NCI-H1105 treated with DMSO at 0.1 percent for 48 hours (cell line): ENCODE measurements at regions not wholly inside any gene's neighbourhood (a gene's known extent, or its start where the extent isn't known, plus 50 kb on each side); places are given as distances from the start of the nearest gene placed in this dataset.
"Not testable (repeated sequence)": the region's sequence is repeated elsewhere in the genome, so short reads cannot be mapped to it uniquely, and the experiment has no call there.

Experiments
- DNase-seq: peaks from one replicate; lab custom pipeline; 2025; lab: John Stamatoyannopoulos, UW

DNA sequence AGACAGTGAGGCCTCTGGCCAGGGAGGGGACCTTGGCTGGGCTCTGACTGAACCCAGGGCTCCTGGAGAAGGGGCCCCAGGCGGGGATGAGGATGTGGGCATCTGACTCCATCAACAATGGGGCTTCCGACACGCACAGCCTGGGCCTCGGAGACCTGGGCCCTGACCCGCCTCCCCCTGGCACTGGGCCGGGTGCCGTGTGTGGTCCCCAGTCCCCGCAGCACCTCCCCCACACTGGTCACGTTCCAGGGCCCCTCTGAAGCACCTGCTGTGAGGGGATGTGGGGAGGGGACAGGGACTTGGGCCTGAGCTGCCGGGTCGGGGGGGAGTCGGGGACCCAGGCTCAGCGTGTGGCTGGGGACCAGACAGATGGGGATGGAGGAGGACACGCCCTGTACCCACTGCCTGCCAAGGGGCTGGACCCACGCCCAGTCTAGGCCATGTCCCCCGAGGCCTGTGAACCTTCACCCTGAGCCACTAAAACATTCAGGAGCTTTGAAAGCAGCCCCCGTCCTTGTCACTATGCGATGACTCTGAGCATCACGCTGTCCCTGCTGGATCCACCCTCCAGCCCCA is 165.8 kb downstream of the TMEM121 start:
- DNase-seq: not testable (repeated sequence)

DNA sequence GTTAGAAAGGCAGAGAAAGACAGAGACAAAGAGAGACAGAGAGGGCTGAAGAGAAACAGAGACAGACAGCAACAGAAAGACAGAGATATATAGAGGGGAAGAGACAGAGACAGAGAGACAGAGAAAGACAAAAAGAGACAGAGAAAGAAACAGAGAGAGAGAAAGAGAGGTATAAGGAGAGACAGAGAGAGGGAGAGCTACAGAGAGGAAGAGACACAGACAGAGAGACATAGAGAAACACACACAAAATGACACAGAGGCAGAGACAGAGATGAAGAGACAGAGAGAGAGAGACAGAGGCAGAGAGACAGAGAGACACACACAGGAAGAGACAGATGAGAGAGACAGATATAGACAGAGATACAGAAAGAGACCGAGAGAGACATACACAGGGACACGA is 168.6 kb downstream of the TMEM121 start:
- DNase-seq: no peak

DNA sequence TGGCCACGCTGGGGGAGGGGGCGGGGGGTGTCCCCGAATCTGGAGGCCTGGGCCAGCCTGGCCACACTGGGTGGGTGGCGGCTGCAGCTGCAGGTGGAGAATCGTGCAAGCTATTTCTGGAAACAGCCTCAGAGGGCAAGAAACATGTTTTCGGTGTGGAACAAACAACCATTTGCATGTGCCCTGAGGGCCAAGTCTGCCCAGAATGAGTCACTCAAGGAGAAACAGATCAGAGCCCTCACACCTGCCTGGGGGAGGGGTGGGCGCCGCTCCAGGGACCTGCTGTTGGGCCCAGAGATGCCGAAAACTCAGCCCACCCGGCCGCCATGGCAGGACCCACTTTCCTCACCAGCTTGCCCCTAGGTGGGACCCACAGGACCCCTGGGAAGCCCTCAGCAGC is 170.0 kb downstream of the TMEM121 start:
- not testable (repeated sequence) for DNase-seq

DNA sequence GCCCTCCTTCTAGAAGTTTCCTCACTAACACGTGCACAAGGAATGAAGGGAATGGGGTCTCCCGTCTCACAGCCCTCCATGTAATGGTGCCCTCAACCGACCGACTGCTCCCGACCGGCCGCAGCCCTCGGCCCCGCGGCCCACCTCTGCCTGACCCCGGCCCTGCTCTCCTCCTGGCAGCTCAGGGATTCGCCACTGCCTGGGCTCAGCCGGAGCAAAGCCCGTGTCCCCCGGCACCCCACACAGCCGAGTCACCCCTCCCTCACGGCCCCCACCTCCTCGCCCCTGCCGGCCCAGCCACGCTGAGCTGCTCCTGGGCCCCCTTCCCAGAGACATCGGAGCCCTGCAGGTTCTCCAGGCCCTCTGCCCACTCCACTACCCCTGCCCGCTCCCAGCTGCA is 171.0 kb downstream of the TMEM121 start:
- not testable (repeated sequence) for DNase-seq

DNA sequence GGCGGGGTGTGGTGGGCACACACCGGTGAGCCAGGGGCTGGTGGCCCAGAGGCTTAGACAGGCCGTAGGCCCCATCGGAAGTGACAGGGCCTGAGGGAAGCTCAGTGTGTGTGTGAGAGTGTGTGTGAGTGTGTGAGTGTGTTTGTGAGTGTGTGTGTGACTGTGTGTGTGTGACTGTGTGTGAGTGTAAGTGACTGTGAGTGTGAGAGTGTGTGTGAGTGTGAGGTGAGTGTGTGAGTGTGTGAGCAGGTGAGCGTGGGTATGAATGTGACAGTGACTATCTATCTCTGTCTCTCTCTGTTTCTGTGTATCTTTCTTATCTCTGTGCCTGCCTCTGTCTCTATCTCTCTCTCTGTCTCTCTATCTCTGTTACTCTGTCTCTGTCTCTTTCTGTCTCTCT is 171.6 kb downstream of the TMEM121 start:
- DNase-seq: not testable (repeated sequence)

DNA sequence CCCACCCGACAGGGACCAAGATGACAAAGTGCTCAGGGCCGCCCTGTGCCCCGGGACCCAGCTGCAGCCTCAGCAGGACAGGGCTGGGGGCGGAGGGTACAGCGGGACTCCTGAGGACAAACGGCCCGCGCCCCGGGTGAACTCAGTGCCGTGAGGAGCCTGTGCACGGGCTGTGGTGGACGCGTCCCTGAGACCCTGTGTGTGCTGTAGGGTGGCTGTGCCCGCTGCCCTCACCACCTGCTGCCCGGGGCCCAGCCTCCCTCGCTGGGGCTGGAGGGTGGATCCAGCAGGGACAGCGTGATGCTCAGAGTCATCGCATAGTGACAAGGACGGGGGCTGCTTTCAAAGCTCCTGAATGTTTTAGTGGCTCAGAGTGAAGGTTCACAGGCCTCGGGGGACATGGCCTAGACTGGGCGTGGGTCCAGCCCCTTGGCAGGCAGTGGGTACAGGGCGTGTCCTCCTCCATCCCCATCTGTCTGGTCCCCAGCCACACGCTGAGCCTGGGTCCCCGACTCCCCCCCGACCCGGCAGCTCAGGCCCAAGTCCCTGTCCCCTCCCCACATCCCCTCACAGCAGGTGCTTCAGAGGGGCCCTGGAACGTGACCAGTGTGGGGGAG is 172.7 kb downstream of the TMEM121 start:
- not testable (repeated sequence) for DNase-seq

DNA sequence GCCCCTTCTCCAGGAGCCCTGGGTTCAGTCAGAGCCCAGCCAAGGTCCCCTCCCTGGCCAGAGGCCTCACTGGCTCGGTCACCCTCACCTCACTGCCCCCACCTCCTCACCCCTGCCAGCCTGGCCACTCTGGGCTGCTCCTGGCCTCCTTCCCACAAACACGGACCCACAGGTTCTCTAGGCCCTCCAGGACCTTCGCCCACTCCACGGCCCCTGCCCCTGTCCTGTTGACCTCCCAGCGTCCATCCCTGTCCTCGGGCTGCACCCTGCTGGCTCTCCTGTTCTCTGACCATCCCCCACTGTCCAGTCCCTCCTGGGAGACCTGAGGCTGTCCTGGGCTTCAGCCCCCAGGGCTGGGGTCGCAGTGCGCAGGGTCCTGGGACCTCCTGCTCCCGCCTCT is 173.3 kb downstream of the TMEM121 start:
- DNase-seq: not testable (repeated sequence)

DNA sequence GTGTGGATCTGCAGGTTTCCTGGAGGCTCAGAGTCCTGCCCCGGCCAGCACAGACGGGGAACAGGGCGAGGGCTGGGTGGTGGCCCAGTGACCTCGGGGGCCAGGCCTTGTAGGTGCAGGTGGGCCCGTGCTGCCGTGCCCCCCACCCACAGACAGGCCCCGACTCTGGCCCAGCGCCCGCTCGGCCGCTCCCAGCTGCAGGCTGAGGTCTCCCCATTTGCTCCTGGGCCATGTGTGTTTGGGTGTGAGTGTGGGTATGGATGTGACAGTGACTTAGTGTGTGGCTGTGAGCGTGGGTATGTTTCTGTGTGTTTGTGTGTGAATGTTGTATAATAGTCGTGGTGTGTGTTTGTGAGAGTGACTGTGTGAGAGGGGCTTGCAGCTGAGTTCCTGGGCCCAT is 173.8 kb downstream of the TMEM121 start:
- not testable (repeated sequence) for DNase-seq

DNA sequence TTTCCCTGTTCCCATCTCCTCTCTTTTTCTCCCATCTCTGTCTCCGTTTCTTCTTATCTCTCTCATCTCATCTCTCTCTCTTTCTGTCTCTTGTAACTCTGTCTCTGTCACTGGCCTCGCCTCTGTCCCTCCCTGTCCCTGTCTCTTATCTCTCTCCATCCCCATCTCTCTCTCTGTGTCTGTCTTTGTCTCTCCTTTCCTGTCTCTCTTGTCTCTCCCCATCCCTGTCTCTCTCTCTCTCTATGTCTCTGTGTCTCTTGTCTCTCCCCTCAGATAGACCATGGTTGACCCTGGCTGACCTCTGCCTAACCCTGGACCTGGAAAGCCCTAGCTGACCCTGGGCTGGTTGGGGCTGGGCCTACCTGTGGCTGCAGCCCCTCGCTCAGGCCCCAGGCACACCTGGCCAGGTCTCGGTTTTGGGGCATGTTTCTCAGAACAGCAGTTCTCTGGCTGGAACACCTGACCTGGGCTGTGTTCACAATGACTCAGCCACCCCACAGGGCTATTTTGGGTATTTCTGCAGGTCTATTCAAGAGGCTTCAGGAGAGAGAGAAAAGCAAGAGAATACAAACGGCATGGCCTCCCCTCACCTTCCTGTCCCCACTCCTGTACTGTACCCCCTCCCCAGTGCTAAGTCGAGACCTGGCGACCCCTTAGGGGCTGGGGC is 174.4 kb downstream of the TMEM121 start:
- DNase-seq: no peak

DNA sequence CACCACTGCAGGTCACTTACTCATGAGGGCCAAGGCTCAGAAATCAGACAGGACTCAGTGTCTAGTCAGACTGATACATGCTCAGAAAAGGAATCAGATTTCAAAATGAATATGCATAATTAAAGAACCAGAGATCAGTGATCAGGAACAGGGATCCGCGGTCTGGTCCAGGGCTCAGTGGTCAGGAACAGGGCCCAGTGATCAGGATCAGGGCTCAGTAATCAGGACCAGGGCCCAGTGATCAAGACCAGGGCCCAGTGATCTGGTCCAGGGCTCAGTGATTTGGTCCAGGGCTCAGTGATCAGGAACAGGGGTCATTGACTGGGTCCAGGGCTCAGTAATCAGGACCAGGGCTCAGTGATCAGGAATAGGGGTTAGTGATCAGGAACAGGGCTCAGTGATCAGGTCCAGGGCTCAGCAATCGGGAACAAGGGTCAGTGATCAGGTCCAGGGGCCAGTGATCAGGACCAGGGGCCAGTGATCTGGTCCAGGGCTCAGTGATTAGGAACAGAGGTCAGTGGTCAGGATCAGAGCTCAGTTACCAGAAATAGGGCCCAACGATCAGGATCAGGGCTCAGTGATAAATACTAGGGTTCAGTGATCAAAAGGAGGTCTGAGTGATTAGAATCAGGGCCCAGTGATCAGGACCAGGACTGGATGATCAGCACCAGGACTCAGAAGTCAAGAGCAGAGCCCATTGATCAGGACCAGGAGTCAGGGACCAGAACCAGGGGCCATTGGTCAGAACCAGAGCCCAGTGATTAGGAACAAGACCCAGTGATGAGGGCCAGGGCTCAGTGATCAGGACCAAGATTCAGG is 175.3 kb downstream of the TMEM121 start:
- no peak for DNase-seq

DNA sequence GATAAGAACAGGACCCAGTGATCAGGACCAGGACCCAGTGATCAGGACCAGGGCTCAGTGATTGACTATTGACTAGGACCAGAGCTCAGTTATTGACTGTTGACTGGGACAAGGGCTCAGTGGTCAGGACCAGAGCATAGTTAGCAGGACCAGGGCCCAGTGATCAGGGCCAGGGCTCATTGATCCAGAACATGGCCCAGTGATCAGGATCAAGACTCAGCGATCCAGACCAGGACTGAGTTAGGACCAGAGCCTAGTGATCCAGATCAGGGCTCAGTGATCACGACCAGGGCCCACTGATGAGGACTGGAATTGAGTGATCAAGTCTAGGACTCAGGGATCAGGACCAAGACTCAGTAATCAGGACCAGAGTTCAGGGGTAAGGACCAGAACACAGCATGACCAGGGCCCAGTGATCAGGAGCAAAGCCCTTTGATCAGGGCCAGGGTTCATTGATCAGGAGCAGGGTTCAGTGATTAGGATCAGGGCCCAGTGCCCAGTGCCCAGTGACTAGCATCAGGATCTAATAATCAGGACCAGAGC is 176.0 kb downstream of the TMEM121 start:
- no peak for DNase-seq

DNA sequence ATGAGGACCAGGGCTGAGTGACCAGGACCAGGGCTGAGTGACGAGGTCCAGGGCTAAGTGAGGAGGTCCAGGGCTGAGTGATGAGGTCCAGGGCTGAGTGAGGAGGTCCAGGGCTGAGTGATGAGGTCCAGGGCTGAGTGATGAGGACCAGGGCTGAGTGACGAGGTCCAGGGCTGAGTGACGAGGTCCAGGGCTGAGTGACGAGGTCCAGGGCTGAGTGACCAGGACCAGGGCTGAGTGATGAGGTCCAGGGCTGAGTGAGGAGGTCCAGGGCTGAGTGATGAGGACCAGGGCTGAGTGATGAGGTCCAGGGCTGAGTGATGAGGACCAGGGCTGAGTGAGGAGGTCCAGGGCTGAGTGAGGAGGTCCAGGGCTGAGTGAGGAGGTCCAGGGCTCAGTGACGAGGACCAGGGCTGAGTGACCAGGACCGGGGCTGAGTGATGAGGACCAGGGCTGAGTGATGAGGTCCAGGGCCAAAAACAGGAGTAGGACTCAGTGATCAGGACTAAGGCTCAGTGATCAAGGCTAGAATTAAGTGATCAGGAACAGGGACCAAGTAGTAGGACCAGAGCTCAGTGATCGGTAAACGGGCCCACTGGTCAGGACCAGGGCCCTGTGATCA is 176.8 kb downstream of the TMEM121 start:
- not testable (repeated sequence) for DNase-seq

DNA sequence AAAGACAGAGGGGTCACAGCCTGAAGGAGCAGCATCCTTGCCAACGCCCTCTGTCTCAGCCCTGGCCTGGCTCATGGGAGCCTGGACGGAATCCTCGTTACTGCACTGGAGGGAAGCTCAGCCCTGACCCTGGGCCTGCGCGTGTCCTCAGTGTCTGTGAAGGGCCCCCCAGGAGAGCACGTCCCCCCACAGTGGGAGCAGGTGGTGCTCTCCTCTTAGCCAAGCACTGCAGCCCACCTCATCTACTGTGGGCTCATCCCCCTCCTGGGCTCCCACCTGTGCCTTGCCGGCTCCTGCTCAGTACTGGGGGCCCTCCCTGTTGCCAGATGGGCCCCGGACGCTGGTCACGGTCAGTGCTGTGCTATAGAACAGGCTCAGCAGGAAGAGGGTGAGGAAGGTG is 177.7 kb downstream of the TMEM121 start:
- DNase-seq: not testable (repeated sequence)

DNA sequence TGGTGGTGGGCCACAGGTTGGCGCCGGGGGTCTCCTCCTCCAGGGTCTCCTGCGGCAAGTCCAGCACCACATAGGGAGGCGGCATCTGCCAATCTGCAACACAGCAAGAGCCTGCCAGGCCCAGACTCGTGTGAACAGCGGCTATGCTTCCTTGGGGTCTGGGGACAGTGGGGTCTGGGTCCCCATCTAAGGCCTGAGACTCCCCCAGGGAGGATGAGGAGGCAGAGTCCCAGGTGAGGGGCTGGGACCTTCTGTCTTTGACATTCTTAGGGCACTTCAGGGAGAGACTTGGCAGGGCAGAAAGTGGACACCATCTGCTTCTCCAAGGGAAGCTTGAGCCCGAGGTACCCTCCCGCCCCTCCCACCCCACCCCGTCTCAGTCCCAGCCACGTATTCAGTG is 178.1 kb downstream of the TMEM121 start:
- not testable (repeated sequence) for DNase-seq

DNA sequence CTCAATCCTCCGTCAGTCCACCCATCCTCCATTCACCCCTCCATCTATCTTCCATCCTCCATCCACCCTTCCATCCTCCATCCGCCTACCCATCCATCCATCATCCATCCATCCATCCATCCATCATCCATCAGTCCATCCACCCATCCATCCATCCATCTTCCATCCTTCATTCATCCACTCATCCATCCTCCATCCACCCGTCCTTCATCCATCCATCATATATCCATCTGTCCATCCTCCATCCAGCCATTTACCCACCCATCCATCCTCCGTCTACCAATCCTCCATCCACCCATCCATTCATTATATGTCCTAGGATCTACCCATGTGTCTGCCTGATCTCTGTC is 179.1 kb downstream of the TMEM121 start:
- not testable (repeated sequence) for DNase-seq

DNA sequence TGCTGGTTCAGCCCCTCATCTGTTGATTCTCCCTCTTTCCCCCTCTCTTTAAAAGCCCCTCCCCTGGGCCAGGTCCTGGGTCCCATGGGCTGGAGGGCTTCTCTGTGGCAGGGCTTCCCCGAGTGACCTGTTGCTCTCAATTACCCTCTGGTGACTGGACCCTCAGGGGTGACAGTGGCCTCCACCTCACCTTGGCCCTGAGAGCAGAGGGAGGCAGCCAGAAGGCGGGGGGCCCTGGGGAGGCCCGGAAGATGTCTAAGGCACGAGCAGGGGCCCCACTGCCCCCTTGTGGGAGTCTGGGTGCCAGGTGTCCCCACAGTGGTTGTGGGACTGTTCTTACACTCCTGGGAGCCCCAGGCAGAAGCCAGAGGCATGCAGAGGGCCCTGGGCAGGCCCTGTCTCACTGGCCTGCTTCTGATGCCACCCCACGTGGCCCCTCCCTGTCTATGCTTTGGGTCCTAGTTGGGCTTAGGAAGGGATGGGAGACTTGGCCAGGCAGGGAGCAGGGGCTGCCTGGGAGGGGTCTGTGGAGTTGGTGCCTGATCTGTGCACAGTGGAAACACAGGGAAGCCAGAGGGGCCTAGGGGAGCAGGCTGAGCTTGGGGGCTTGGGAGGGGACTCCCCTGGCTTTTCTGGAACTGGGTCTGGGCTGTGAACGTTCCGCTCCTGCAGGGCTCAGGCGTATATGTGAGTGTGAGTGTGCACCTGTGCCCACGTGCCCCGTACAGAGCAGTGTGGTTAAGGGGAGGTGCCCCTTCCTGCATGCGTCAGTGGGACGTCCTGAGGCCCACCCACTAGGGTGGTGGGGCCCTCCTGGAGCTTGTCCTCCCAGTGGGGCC is 179.7 kb downstream of the TMEM121 start:
- not testable (repeated sequence) for DNase-seq

DNA sequence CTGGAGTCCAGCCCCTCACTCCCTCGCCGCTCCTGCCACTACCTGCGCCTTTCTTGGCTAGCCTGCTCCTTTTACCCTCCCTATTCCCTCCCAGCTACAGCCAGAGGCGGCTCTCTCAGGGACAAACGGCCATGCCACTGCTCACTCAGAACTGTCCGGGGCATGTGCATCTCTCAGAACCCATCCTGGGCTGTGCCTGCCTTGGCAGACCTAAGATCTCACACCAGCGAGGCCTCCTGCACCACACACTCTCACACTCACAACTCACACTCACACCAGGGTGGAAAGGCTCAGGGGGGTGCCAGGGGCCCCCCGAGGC is 180.3 kb downstream of the TMEM121 start:
- DNase-seq: not testable (repeated sequence)

DNA sequence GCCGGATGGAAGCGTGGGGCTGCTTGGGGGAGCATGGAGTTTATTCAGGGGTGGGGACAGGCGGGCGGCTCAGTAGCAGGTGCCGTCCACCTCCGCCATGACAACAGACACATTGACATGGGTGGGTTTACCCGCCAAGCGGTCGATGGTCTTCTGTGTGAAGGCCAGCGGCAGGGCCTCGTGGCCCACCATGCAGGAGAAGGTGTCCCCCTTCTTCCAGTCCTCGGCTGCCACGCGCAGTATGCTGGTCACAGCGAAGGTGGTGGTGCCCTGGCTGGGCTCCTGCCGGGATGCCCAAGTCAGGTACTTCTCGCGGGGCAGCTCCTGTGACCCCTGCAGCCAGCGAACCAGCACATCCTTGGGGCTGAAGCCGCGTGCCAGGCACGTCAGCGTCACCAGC is 180.7 kb downstream of the TMEM121 start:
- not testable (repeated sequence) for DNase-seq

DNA sequence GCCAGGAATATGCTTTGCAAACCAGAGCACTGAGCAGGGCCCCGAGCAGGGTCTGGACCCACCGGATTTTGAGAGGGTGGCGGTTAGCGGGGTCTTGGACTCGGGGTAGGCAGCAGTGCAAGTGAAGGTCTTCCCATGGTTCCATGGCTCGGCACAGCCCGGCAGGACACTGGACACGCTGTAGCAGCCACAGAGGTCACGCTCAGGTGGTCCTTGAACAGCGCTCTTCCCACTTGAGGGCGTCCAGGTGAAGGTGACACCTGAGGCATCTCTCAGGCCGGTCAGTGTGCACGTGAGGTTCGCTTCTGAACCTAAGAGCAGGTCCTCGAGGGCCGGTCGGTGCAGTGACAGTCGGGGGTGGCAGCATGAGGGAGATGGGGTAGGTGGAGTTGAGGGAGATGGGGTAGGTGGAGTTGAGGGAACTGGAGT is 181.4 kb downstream of the TMEM121 start:
- not testable (repeated sequence) for DNase-seq

DNA sequence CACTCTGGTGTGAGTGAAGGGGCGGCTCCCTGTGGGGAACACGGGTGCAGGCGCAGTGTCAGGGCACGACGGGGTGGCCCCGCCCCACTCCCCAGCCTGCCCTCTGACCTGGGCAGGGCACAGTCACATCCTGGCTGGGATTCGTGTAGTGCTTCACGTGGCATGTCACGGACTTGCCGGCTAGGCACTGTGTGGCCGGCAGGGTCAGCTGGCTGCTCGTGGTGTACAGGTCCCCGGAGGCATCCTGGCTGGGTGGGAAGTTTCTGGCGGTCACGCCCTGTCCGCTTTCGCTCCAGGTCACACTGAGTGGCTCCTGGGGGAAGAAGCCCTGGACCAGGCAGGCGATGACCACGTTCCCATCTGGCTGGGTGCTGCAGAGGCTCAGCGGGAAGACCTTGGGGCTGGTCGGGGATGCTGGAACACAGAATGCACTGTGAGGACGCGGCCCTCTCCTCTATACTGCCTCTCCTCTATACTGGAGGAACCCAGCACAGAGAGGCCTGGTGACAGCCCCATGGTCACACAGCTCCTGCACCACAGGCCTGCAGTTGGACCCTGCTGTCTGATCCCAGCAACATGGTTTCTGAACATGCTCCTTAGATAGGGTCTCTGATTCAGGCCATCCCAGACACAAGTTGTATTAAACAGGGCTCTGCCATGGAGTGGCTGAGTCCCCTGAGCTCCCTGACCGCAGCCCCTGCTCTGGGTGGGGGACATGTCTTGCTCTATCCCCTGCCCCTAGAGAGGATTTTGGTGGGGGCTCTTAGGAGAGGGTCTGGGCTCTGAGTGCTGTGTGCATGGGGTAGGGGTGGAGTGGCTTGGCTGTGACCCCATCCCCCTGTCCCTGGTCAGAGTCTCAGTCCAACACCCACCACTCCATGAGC is 182.1 kb downstream of the TMEM121 start:
- not testable (repeated sequence) for DNase-seq
